SH-SY5Y (cell line): ENCODE measurements at regions not wholly inside any gene's neighbourhood (a gene's known extent, or its start where the extent isn't known, plus 50 kb on each side); places are given as distances from the start of the nearest gene placed in this dataset.

Experiments used
- GATA2 ChIP-seq: IDR thresholded peaks from 2 replicates; pipeline ENCODE4 v1.6.1; 2011; ENCODE audit warnings: mild to moderate bottlenecking, low read depth, low read length
- GATA3 ChIP-seq: IDR thresholded peaks from 2 replicates; pipeline ENCODE4 v1.6.1; 2011; ENCODE audit warnings: low read depth, mild to moderate bottlenecking, low read length, moderate library complexity

DNA sequence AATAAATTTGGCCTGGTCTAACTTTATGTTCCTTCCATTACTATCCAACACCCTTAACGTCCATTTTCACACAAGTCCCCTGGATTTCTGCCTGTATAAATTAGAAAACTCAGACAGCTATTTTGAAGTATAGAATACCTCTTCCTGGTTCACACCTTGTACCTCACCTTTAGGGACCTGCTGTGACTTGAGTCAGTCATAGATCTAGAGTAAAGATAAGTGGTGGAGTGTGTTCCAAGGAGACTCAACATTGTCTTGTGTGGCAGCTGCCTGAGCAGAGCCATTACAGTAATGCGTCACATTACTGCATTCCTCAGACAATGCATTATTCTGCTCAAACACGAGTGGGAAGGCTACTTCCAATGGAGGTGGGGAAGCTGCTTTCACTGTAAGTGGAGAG lies 513.9 kb downstream of the ADRA2A start:
- TF ChIP-seq GATA2: no peak
- no peak for TF ChIP-seq GATA3
